Neural crest cell (in vitro differentiated cells): ENCODE measurements at regions not wholly inside any gene's neighbourhood (a gene's known extent, or its start where the extent isn't known, plus 50 kb on each side); places are given as distances from the start of the nearest gene placed in this dataset.

ENCODE experiments used
- DNase-seq: peaks from one replicate; pipeline ENCODE4 v3.0.0; 2021; ENCODE audit warnings: low read depth, mixed read lengths, low spot score
- H3K27ac Mint-ChIP-seq: one replicate; pipeline ENCODE4 v1.8.0; 2021; ENCODE audit warnings: mild to moderate bottlenecking, mixed read lengths; ENCODE audit not compliant: unreplicated experiment
- H3K27me3 Mint-ChIP-seq: 2 replicates; pipeline ENCODE4 v1.8.0; 2021; ENCODE audit warnings: low read depth, mild to moderate bottlenecking, mixed read lengths
- H3K36me3 Mint-ChIP-seq: 2 replicates; pipeline ENCODE4 v1.8.0; 2021; ENCODE audit warnings: low read depth, mild to moderate bottlenecking, mixed read lengths
- H3K4me1 Mint-ChIP-seq: 2 replicates; pipeline ENCODE4 v1.8.0; 2021; ENCODE audit warnings: mixed read lengths
- H3K4me3 Mint-ChIP-seq: one replicate; pipeline ENCODE4 v1.8.0; 2021; ENCODE audit warnings: mild to moderate bottlenecking, mixed read lengths
- H3K9me3 Mint-ChIP-seq: 2 replicates; pipeline ENCODE4 v1.8.0; 2021; ENCODE audit warnings: mixed read lengths
- TF ChIP-seq, protein P1 (sequence below): fragments of 200-600 bp; sonication (generic); conservative IDR thresholded peaks from 2 replicates; pipeline ENCODE4 v1.5.0; 2021; ENCODE audit warnings: antibody characterized with exemption, mild to moderate bottlenecking

- TF ChIP-seq, protein P1, sequence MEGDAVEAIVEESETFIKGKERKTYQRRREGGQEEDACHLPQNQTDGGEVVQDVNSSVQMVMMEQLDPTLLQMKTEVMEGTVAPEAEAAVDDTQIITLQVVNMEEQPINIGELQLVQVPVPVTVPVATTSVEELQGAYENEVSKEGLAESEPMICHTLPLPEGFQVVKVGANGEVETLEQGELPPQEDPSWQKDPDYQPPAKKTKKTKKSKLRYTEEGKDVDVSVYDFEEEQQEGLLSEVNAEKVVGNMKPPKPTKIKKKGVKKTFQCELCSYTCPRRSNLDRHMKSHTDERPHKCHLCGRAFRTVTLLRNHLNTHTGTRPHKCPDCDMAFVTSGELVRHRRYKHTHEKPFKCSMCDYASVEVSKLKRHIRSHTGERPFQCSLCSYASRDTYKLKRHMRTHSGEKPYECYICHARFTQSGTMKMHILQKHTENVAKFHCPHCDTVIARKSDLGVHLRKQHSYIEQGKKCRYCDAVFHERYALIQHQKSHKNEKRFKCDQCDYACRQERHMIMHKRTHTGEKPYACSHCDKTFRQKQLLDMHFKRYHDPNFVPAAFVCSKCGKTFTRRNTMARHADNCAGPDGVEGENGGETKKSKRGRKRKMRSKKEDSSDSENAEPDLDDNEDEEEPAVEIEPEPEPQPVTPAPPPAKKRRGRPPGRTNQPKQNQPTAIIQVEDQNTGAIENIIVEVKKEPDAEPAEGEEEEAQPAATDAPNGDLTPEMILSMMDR = no peak
- Mint-ChIP-seq H3K4me1 (peaks cover under 1% of the 10 kb centered on the region), H3K36me3 (no peaks in the 10 kb centered on the region), H3K27ac (no peak overlapping the region), H3K9me3 (peaks cover 4% of the 10 kb centered on the region), H3K4me3 (no peak overlapping the region), H3K27me3 (no peaks in the 10 kb centered on the region)
- no peak for DNase-seq
Observed at GRCh38 chr11:122246874-122247273, 130.9 kb upstream of the BLID start.

- Mint-ChIP-seq H3K9me3 (peaks cover 6% of the 10 kb centered on the region), H3K4me3 (no peak overlapping the region), H3K4me1 (no peaks in the 10 kb centered on the region), H3K27ac (no peak overlapping the region), H3K27me3 (no peaks in the 10 kb centered on the region), H3K36me3 (no peaks in the 10 kb centered on the region)
- TF ChIP-seq, protein P1 = no peak
- no peak for DNase-seq
Observed at GRCh38 chr11:122242731-122243130, 126.7 kb upstream of the BLID start.

- peaks cover 6% of the 10 kb centered on the region for H3K9me3 Mint-ChIP-seq
- H3K27ac Mint-ChIP-seq = no peak overlapping the region
- TF ChIP-seq, protein P1 = no peak
- no peaks in the 10 kb centered on the region for H3K36me3 Mint-ChIP-seq
- DNase-seq = no peak
- H3K27me3 Mint-ChIP-seq = no peaks in the 10 kb centered on the region
- H3K4me3 Mint-ChIP-seq = no peak overlapping the region
- no peaks in the 10 kb centered on the region for H3K4me1 Mint-ChIP-seq
Observed at GRCh38 chr11:122241566-122241965, 125.6 kb upstream of the BLID start.

- Mint-ChIP-seq H3K4me3 (no peak overlapping the region), H3K4me1 (no peaks in the 10 kb centered on the region), H3K27ac (no peak overlapping the region), H3K9me3 (peaks cover 2% of the 10 kb centered on the region), H3K27me3 (no peaks in the 10 kb centered on the region), H3K36me3 (no peaks in the 10 kb centered on the region)
- no peak for DNase-seq
- TF ChIP-seq, protein P1 = no peak
Observed at GRCh38 chr11:122240638-122241037, 124.6 kb upstream of the BLID start.

DNA sequence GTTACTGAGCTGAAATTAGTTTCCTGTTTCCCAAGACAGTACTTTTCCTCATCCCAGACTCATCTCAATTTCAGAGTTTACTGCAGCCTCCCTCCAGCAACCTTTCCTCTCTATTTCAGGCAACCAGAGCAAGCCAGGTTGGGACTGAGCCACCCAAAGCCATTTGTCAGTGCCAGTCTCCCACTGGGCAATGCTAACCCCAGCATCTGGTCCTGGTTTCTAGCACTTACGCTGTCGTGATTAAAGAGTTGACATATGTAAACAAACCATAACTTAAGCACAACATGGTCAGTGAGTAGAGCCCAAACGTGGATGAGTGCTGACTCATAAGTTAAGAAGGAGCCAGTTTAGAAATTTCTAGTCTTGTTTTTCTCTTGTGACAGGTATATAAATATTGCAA, 119.6 kb upstream of the BLID start:
- H3K27ac Mint-ChIP-seq = no peak overlapping the region
- peaks cover 2% of the 10 kb centered on the region for H3K9me3 Mint-ChIP-seq
- no peak overlapping the region for H3K4me3 Mint-ChIP-seq
- DNase-seq = no peak
- no peaks in the 10 kb centered on the region for H3K36me3 Mint-ChIP-seq
- H3K4me1 Mint-ChIP-seq = peaks cover 10% of the 10 kb centered on the region
- H3K27me3 Mint-ChIP-seq = no peaks in the 10 kb centered on the region
- TF ChIP-seq, protein P1 = no peak

- TF ChIP-seq, protein P1 = no peak
- Mint-ChIP-seq H3K27me3 (no peaks in the 10 kb centered on the region), H3K4me1 (peaks cover 10% of the 10 kb centered on the region), H3K36me3 (no peaks in the 10 kb centered on the region), H3K9me3 (peaks cover 2% of the 10 kb centered on the region), H3K27ac (no peak overlapping the region), H3K4me3 (no peak overlapping the region)
- no peak for DNase-seq
Observed at GRCh38 chr11:122234780-122235179, 118.8 kb upstream of the BLID start.
